Hepatocyte (in vitro differentiated cells): ENCODE measurements at regions not wholly inside any gene's neighbourhood (a gene's known extent, or its start where the extent isn't known, plus 50 kb on each side); places are given as distances from the start of the nearest gene placed in this dataset.

ENCODE experiments used
- DNase-seq: peaks from one replicate; pipeline ENCODE4 v3.0.0-alpha.2; 2016; ENCODE audit warnings: low spot score
- H2AFZ ChIP-seq: fragments of 200-600 bp; sonication (generic); 2 replicates; pipeline ENCODE4 v1.6.0; 2016; ENCODE audit warnings: antibody characterized with exemption, mild to moderate bottlenecking
- H3K27ac ChIP-seq: fragments of 200-600 bp; sonication (generic); 2 replicates; pipeline ENCODE4 v1.5.1; 2016; ENCODE audit warnings: mild to moderate bottlenecking
- H3K27me3 ChIP-seq: fragments of 200-600 bp; sonication (generic); 2 replicates; pipeline ENCODE4 v1.6.1; 2016
- H3K36me3 ChIP-seq: fragments of 200-600 bp; sonication (generic); replicated peaks from 2 replicates; pipeline ENCODE4 v1.5.1; 2016; ENCODE audit warnings: low read depth; ENCODE audit not compliant: insufficient read depth
- H3K4me1 ChIP-seq: fragments of 200-600 bp; sonication (generic); 2 replicates; pipeline ENCODE4 v1.5.1; 2016; ENCODE audit warnings: mild to moderate bottlenecking, moderate library complexity; ENCODE audit not compliant: insufficient read depth
- H3K4me2 ChIP-seq: fragments of 200-600 bp; sonication (generic); 2 replicates; pipeline ENCODE4 v1.6.0; 2016
- H3K4me3 ChIP-seq: fragments of 200-600 bp; sonication (generic); 2 replicates; pipeline ENCODE4 v1.5.1; 2016; ENCODE audit warnings: mild to moderate bottlenecking
- H3K79me2 ChIP-seq: fragments of 200-600 bp; sonication (generic); 2 replicates; pipeline ENCODE4 v1.6.0; 2017; ENCODE audit warnings: mild to moderate bottlenecking
- H3K9me2 ChIP-seq: fragments of 200-600 bp; sonication (generic); replicated peaks from 2 replicates; pipeline ENCODE4 v1.6.0; 2017; ENCODE audit warnings: mild to moderate bottlenecking; ENCODE audit not compliant: insufficient read depth
- H3K9me3 ChIP-seq: fragments of 200-600 bp; sonication (generic); 2 replicates; pipeline ENCODE4 v1.5.1; 2016; ENCODE audit warnings: low read depth, mild to moderate bottlenecking
- H4K20me1 ChIP-seq: fragments of 200-600 bp; sonication (generic); 2 replicates; pipeline ENCODE4 v1.6.0; 2016; ENCODE audit warnings: mild to moderate bottlenecking; ENCODE audit not compliant: insufficient read depth, poor library complexity, severe bottlenecking
- EZH2 ChIP-seq: fragments of 200-600 bp; sonication (generic); IDR thresholded peaks from 2 replicates; pipeline ENCODE4 v1.6.1; 2016; ENCODE audit warnings: antibody characterized with exemption, mild to moderate bottlenecking, borderline replicate concordance
- EZH2phosphoT487 ChIP-seq: fragments of 200-600 bp; sonication (generic); IDR thresholded peaks from one replicate; pipeline ENCODE4 v1.6.1; 2018; ENCODE audit warnings: antibody characterized with exemption, mild to moderate bottlenecking, low read depth, moderate library complexity; ENCODE audit not compliant: unreplicated experiment, severe bottlenecking
- WGBS: methylation state at CpG from one replicate; pipeline ENCODE4 v1.1.6; 2016; ENCODE audit warnings: low lambda C conversion rate; ENCODE audit errors: missing lambda C conversion rate; 5-methylcytosine and 5-hydroxymethylcytosine counted together
- TF ChIP-seq, protein P1 (sequence below): fragments of 200-600 bp; sonication (generic); IDR thresholded peaks from 2 replicates; pipeline ENCODE4 v1.5.1; 2016; ENCODE audit warnings: antibody characterized with exemption, mild to moderate bottlenecking; ENCODE audit not compliant: poor library complexity

- WGBS, result 84% methylated on average over 6 of the region's 6 CpGs
- H3K9me2 ChIP-seq, result no peaks in the 10 kb centered on the region
- H3K4me3 ChIP-seq, result no peak overlapping the region
- H2AFZ ChIP-seq, result no peak overlapping the region
- no peaks in the 10 kb centered on the region for H3K79me2 ChIP-seq
- H3K36me3 ChIP-seq, result no peaks in the 10 kb centered on the region
- TF ChIP-seq EZH2phosphoT487, result no peak
- TF ChIP-seq, protein P1, sequence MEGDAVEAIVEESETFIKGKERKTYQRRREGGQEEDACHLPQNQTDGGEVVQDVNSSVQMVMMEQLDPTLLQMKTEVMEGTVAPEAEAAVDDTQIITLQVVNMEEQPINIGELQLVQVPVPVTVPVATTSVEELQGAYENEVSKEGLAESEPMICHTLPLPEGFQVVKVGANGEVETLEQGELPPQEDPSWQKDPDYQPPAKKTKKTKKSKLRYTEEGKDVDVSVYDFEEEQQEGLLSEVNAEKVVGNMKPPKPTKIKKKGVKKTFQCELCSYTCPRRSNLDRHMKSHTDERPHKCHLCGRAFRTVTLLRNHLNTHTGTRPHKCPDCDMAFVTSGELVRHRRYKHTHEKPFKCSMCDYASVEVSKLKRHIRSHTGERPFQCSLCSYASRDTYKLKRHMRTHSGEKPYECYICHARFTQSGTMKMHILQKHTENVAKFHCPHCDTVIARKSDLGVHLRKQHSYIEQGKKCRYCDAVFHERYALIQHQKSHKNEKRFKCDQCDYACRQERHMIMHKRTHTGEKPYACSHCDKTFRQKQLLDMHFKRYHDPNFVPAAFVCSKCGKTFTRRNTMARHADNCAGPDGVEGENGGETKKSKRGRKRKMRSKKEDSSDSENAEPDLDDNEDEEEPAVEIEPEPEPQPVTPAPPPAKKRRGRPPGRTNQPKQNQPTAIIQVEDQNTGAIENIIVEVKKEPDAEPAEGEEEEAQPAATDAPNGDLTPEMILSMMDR, result no peak
- no peak for TF ChIP-seq EZH2
- no peaks in the 10 kb centered on the region for H3K27me3 ChIP-seq
- no peaks in the 10 kb centered on the region for H3K9me3 ChIP-seq
- no peak for DNase-seq
- no peak overlapping the region for H3K4me2 ChIP-seq
- no peak overlapping the region for H3K27ac ChIP-seq
- no peaks in the 10 kb centered on the region for H3K4me1 ChIP-seq
- no peaks in the 10 kb centered on the region for H4K20me1 ChIP-seq
Measured at GRCh38 chr2:105518897-105519296, 120.0 kb upstream of the FHL2 start.

- H3K4me1 ChIP-seq, result no peaks in the 10 kb centered on the region
- H3K9me3 ChIP-seq, result no peaks in the 10 kb centered on the region
- no peak overlapping the region for H3K27ac ChIP-seq
- H3K4me3 ChIP-seq, result no peak overlapping the region
- H3K27me3 ChIP-seq, result no peaks in the 10 kb centered on the region
- DNase-seq, result no peak
- H2AFZ ChIP-seq, result no peak overlapping the region
- no peaks in the 10 kb centered on the region for H3K79me2 ChIP-seq
- TF ChIP-seq EZH2 (no peak), EZH2phosphoT487 (no peak)
- TF ChIP-seq, protein P1, result no peak
- WGBS, result 91% methylated on average over 8 of the region's 8 CpGs
- no peaks in the 10 kb centered on the region for H4K20me1 ChIP-seq
- no peaks in the 10 kb centered on the region for H3K36me3 ChIP-seq
- no peak overlapping the region for H3K4me2 ChIP-seq
- no peaks in the 10 kb centered on the region for H3K9me2 ChIP-seq
Measured at GRCh38 chr2:105517814-105518705, 119.2 kb upstream of the FHL2 start.

DNA sequence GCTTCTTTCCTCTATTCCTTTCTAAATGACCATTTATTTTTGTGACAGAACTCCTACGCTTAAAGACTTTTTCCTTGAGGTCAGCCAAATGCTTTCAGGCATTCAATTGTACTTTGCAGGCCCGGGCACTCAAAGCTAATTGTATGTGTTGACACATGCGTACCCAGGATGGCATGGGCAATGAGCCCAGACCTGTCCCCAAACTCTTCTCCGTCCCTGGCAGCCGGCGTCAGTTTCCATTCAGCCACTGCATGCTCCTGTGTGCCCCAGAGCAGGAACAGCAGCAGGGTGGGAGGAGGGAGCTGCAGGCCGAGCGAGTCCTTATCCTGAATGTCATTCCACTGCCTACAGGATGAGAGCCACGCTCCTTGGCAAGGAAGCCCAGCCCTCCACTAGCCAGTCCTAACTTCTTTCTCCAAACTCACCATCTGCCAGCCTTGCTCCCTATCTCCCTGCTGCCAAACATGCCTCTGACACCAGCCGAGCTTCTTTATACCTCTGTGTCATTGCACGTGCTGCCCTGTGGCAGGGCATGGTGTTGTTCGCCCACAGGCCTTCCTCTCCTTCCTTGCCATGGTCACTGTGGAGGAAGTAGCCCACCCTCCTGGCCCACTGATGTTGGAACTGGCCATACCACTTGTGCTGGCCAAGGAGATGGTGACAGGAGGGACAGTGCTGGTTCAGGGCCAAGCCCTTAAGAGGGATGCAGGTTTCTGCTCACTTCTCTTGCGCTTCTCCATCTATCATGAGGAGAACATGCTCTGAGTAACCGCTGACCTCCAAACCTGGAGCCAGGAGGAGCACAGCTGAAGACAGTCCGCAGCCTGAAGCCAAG lies 116.9 kb upstream of the FHL2 start:
- Histone ChIP-seq H3K79me2 (no peaks in the 10 kb centered on the region), H2AFZ (no peak overlapping the region), H3K27me3 (no peaks in the 10 kb centered on the region), H3K4me1 (no peaks in the 10 kb centered on the region), H4K20me1 (no peaks in the 10 kb centered on the region), H3K36me3 (no peaks in the 10 kb centered on the region), H3K9me2 (no peaks in the 10 kb centered on the region), H3K27ac (no peak overlapping the region), H3K9me3 (no peaks in the 10 kb centered on the region), H3K4me2 (no peak overlapping the region), H3K4me3 (no peak overlapping the region)
- 85% methylated on average over 15 of the region's 15 CpGs for WGBS
- TF ChIP-seq EZH2phosphoT487 (no peak), EZH2 (no peak)
- TF ChIP-seq, protein P1, result no peak
- no peak for DNase-seq
